ENCODE measurements at regions not wholly inside any gene's neighbourhood (a gene's known extent, or its start where the extent isn't known, plus 50 kb on each side); places are given as distances from the start of the nearest gene placed in this dataset.

DNA sequence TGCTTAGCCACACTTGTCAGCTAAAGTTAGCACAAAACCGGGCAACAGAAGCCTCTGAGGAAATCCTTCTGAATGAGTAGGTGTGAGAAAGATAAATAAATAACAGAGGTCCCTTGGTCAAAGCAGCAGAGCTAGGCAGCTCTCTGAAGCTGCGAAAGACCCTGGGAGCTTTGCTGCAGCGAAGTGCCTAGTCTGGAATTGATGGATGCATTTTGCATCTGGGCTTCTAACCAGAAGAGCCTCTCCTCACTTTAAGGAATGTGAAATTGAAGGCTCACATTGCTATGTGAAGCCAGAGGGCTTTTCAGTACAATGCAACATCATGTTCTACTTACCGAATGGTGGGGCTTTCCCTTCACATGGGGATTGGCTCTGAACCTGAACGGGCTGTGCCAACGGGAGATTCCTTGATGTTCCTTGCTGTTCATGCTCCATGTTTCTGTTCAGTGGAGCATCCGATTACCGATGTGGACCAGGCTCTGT lies 274.6 kb downstream of the HS3ST3B1 start (continued):
- TF ChIP-seq, protein P1, sequence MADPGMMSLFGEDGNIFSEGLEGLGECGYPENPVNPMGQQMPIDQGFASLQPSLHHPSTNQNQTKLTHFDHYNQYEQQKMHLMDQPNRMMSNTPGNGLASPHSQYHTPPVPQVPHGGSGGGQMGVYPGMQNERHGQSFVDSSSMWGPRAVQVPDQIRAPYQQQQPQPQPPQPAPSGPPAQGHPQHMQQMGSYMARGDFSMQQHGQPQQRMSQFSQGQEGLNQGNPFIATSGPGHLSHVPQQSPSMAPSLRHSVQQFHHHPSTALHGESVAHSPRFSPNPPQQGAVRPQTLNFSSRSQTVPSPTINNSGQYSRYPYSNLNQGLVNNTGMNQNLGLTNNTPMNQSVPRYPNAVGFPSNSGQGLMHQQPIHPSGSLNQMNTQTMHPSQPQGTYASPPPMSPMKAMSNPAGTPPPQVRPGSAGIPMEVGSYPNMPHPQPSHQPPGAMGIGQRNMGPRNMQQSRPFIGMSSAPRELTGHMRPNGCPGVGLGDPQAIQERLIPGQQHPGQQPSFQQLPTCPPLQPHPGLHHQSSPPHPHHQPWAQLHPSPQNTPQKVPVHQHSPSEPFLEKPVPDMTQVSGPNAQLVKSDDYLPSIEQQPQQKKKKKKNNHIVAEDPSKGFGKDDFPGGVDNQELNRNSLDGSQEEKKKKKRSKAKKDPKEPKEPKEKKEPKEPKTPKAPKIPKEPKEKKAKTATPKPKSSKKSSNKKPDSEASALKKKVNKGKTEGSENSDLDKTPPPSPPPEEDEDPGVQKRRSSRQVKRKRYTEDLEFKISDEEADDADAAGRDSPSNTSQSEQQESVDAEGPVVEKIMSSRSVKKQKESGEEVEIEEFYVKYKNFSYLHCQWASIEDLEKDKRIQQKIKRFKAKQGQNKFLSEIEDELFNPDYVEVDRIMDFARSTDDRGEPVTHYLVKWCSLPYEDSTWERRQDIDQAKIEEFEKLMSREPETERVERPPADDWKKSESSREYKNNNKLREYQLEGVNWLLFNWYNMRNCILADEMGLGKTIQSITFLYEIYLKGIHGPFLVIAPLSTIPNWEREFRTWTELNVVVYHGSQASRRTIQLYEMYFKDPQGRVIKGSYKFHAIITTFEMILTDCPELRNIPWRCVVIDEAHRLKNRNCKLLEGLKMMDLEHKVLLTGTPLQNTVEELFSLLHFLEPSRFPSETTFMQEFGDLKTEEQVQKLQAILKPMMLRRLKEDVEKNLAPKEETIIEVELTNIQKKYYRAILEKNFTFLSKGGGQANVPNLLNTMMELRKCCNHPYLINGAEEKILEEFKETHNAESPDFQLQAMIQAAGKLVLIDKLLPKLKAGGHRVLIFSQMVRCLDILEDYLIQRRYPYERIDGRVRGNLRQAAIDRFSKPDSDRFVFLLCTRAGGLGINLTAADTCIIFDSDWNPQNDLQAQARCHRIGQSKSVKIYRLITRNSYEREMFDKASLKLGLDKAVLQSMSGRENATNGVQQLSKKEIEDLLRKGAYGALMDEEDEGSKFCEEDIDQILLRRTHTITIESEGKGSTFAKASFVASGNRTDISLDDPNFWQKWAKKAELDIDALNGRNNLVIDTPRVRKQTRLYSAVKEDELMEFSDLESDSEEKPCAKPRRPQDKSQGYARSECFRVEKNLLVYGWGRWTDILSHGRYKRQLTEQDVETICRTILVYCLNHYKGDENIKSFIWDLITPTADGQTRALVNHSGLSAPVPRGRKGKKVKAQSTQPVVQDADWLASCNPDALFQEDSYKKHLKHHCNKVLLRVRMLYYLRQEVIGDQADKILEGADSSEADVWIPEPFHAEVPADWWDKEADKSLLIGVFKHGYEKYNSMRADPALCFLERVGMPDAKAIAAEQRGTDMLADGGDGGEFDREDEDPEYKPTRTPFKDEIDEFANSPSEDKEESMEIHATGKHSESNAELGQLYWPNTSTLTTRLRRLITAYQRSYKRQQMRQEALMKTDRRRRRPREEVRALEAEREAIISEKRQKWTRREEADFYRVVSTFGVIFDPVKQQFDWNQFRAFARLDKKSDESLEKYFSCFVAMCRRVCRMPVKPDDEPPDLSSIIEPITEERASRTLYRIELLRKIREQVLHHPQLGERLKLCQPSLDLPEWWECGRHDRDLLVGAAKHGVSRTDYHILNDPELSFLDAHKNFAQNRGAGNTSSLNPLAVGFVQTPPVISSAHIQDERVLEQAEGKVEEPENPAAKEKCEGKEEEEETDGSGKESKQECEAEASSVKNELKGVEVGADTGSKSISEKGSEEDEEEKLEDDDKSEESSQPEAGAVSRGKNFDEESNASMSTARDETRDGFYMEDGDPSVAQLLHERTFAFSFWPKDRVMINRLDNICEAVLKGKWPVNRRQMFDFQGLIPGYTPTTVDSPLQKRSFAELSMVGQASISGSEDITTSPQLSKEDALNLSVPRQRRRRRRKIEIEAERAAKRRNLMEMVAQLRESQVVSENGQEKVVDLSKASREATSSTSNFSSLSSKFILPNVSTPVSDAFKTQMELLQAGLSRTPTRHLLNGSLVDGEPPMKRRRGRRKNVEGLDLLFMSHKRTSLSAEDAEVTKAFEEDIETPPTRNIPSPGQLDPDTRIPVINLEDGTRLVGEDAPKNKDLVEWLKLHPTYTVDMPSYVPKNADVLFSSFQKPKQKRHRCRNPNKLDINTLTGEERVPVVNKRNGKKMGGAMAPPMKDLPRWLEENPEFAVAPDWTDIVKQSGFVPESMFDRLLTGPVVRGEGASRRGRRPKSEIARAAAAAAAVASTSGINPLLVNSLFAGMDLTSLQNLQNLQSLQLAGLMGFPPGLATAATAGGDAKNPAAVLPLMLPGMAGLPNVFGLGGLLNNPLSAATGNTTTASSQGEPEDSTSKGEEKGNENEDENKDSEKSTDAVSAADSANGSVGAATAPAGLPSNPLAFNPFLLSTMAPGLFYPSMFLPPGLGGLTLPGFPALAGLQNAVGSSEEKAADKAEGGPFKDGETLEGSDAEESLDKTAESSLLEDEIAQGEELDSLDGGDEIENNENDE (IDR thresholded peaks at IDR 0.05; ENCODE audit: insufficient replicate concordance, low read length): no peak
- TF ChIP-seq RNF2 (IDR thresholded peaks at IDR 0.05; ENCODE audit: borderline replicate concordance, low read depth, low read length, missing control alignments, poor library complexity, severe bottlenecking) (no peak), GABPA (IDR thresholded peaks at IDR 0.05; ENCODE audit: borderline replicate concordance, insufficient read depth, low read length) (no peak), RBBP5 (IDR thresholded peaks at IDR 0.05; ENCODE audit: borderline replicate concordance, low read depth, low read length) (no peak), CHD2 (IDR thresholded peaks at IDR 0.05; ENCODE audit: low read length) (no peak), POU5F1 (IDR thresholded peaks at IDR 0.05; ENCODE audit: low read depth, low read length) (no peak), TAF7 (optimal IDR thresholded peaks at IDR 0.05; ENCODE audit: borderline replicate concordance, low read depth, low read length) (no peak), CEBPB (IDR thresholded peaks at IDR 0.05; ENCODE audit: low read depth, low read length) (no peak), SUZ12 (IDR thresholded peaks at IDR 0.05; ENCODE audit: low read length) (no peak), MAFK (IDR thresholded peaks at IDR 0.05; ENCODE audit: low read depth, low read length) (no peak), JUN (IDR thresholded peaks at IDR 0.05; ENCODE audit: low read depth, low read length) (no peak)

All from H1 (cell line).